Breast epithelium (tissue), 3 donors: ENCODE measurements at regions not wholly inside any gene's neighbourhood (a gene's known extent, or its start where the extent isn't known, plus 50 kb on each side); places are given as distances from the start of the nearest gene placed in this dataset.

Experiments
- POLR2AphosphoS5 ChIP-seq, 3 donors: sonication (generic); formaldehyde crosslinking; IDR thresholded peaks; one replicate each; pipeline ENCODE4 v1.6.1; 2017; ENCODE audit warnings: antibody characterized with exemption in 3 of 3
- TF ChIP-seq, protein P1 (sequence below), 3 donors: fragments of 450-650 bp; IDR thresholded peaks; one replicate each; pipeline ENCODE4 v1.5.1; 2016 to 2017; ENCODE audit warnings: antibody characterized with exemption in 3 of 3, mild to moderate bottlenecking in 3 of 3, moderate library complexity in 3 of 3

DNA sequence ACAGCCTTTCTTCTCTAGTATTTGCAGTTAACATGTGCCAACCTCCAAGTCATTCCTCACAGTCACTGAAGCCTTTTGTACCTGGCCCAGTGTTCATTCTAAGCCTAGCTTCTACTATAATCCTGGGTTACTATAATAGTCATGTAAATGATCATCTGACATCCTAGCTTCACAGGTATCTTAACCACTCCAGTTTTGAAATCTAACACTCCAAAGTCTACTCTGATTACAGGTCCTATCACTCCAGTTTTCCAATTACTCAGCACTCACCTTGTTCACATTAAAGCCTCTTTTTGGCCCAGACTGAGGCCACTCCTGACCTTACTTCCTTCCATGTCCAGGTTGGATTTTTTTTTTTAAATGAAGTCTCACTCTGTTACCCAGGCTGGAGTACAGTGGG lies 87.6 kb upstream of the ZCCHC13 start:
- TF ChIP-seq, protein P1, sequence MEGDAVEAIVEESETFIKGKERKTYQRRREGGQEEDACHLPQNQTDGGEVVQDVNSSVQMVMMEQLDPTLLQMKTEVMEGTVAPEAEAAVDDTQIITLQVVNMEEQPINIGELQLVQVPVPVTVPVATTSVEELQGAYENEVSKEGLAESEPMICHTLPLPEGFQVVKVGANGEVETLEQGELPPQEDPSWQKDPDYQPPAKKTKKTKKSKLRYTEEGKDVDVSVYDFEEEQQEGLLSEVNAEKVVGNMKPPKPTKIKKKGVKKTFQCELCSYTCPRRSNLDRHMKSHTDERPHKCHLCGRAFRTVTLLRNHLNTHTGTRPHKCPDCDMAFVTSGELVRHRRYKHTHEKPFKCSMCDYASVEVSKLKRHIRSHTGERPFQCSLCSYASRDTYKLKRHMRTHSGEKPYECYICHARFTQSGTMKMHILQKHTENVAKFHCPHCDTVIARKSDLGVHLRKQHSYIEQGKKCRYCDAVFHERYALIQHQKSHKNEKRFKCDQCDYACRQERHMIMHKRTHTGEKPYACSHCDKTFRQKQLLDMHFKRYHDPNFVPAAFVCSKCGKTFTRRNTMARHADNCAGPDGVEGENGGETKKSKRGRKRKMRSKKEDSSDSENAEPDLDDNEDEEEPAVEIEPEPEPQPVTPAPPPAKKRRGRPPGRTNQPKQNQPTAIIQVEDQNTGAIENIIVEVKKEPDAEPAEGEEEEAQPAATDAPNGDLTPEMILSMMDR (IDR thresholded peaks at IDR 0.05): no peak
- no peak for TF ChIP-seq POLR2AphosphoS5 (IDR thresholded peaks at IDR 0.05)
